Fibroblast of mammary gland (primary cell): ENCODE measurements at regions not wholly inside any gene's neighbourhood (a gene's known extent, or its start where the extent isn't known, plus 50 kb on each side); places are given as distances from the start of the nearest gene placed in this dataset.
"Not testable (repeated sequence)": the region's sequence is repeated elsewhere in the genome, so short reads cannot be mapped to it uniquely, and the experiment has no call there.

Experiments
- DNase-seq: peaks from one replicate; pipeline ENCODE4 v3.0.0-alpha.2; 2010; ENCODE audit warnings: low read depth
- H3K4me3 ChIP-seq: 2 replicates; pipeline ENCODE4 v1.5.1; 2011; ENCODE audit warnings: low read depth, mild to moderate bottlenecking, low read length, moderate library complexity; ENCODE audit not compliant: control insufficient read depth
- CTCF ChIP-seq: conservative IDR thresholded peaks from 2 replicates; pipeline ENCODE4 v1.5.1; 2011; ENCODE audit warnings: low read depth, low read length, inconsistent platforms; ENCODE audit not compliant: control insufficient read depth, insufficient read depth

DNA sequence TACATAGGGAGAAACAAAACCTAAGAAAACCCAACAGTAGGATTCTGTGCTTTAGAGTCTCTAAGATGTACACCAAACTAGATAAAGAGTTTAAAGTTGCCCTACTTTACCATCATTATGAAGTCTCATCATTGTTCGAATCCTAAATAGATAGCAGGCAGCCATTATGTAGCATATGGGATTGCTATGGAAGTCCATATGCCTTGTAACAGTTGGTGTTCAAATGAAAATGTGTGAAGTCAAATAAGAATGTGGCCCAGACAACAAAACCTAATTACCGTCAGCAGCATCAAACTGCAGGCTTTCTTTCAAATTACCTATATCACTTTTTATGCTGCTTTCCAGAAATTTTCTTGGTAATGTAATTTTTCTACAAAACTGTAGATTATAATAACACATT lies 1380.1 kb downstream of the GRIK2 start:
- DNase-seq: no peak
- TF ChIP-seq CTCF: no peak
- no peak overlapping the region for H3K4me3 ChIP-seq

GRCh38 chr6:102766963-102767362 lies 1373.5 kb downstream of the GRIK2 start:
- no peak overlapping the region for H3K4me3 ChIP-seq
- TF ChIP-seq CTCF: no peak
- DNase-seq: peak; percentile 5

DNA sequence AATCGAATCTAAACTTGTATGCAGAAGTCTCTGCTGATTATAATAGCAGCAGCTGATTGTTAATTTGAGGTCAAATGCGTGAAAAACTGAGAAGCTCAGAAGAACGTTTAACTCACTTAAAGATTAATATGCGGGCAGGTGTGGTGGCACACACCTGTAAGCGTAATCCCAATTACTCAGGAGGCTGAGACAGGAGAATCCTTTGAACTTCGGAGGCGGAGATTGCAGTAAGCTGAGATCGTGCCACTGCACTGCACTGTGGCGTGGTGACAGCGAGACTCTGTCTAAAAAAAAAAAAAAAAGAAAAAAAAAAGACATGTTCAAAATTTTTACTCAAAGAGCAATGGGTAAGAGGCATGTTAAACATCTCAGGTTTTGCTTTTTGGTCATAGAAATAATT lies 1370.8 kb downstream of the GRIK2 start:
- no peak overlapping the region for H3K4me3 ChIP-seq
- TF ChIP-seq CTCF: no peak
- DNase-seq: no peak

- TF ChIP-seq CTCF: no peak
- no peak overlapping the region for H3K4me3 ChIP-seq
- DNase-seq: no peak
These were observed 1370.4 kb downstream of the GRIK2 start for GRCh38 chr6:102763891-102764290.

GRCh38 chr6:102761872-102762271 lies 1368.4 kb downstream of the GRIK2 start:
- DNase-seq: no peak
- TF ChIP-seq CTCF: no peak
- no peak overlapping the region for H3K4me3 ChIP-seq

GRCh38 chr6:102759415-102759814 lies 1365.9 kb downstream of the GRIK2 start:
- DNase-seq: no peak
- H3K4me3 ChIP-seq: no peak overlapping the region
- TF ChIP-seq CTCF: no peak

DNA sequence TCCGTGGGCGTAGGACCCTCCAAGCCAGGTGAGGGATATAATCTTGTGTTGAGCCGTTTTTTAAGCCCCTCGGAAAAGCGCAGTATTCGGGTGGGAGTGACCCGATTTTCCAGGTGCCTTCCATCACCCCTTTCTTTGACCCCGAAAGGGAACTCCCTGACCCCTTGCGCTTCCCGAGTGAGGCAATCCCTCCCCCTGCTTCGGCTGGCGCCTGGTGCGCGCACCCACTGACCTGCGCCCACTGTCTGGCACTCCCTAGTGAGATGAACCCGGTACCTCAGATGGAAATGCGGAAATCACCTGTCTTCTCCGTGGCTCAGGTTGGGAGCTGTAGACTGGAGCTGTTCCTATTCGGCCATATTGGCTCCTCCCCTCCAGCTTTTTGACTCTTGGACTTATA lies 1365.0 kb downstream of the GRIK2 start:
- not testable (repeated sequence) for DNase-seq, H3K4me3 ChIP-seq
